ENCODE measurements at regions not wholly inside any gene's neighbourhood (a gene's known extent, or its start where the extent isn't known, plus 50 kb on each side); places are given as distances from the start of the nearest gene placed in this dataset.

DNA sequence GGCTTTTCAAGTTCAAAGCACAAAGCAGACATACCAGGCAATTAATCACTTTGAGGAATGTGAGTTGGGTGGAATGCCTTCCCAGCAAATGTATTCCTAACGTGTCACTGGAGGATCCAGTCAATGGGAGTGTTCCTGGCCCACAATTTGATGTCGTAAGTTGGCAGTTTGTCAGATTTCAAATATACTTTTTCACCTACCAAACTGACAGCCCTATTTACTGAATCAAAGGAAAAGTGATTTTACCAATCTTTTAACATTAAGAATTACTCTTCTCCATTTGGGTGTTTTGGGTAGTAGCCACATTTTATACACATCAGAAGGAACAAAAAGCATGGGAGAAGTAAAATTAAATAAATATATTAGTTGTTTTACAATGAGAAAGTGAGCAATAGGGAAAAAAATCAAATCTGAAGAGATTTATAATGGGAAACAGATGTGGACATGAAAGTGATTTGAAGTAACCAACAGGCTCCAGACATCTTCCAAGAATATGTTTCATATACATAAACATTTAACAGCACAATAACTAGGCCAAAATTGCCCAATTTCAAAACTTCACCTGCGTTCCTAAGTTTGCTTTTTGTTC, 222.9 kb downstream of the MTERF1 start:
- TF ChIP-seq, protein P1, sequence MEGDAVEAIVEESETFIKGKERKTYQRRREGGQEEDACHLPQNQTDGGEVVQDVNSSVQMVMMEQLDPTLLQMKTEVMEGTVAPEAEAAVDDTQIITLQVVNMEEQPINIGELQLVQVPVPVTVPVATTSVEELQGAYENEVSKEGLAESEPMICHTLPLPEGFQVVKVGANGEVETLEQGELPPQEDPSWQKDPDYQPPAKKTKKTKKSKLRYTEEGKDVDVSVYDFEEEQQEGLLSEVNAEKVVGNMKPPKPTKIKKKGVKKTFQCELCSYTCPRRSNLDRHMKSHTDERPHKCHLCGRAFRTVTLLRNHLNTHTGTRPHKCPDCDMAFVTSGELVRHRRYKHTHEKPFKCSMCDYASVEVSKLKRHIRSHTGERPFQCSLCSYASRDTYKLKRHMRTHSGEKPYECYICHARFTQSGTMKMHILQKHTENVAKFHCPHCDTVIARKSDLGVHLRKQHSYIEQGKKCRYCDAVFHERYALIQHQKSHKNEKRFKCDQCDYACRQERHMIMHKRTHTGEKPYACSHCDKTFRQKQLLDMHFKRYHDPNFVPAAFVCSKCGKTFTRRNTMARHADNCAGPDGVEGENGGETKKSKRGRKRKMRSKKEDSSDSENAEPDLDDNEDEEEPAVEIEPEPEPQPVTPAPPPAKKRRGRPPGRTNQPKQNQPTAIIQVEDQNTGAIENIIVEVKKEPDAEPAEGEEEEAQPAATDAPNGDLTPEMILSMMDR (IDR thresholded peaks at IDR 0.05): no peak
- Mint-ChIP-seq H3K27ac (ENCODE audit: unreplicated experiment) (peak overlapping the region; percentile 70), H3K27me3 (ENCODE audit: low read depth) (no peaks in the 10 kb centered on the region), H3K4me3 (ENCODE audit: unreplicated experiment) (no peak overlapping the region), H3K36me3 (ENCODE audit: low read depth) (no peaks in the 10 kb centered on the region), H3K4me1 (ENCODE audit: low read depth) (peaks cover 37% of the 10 kb centered on the region), H3K9me3 (ENCODE audit: low read depth) (peaks cover 2% of the 10 kb centered on the region)
- DNase-seq (ENCODE audit: low spot score): no peak

DNA sequence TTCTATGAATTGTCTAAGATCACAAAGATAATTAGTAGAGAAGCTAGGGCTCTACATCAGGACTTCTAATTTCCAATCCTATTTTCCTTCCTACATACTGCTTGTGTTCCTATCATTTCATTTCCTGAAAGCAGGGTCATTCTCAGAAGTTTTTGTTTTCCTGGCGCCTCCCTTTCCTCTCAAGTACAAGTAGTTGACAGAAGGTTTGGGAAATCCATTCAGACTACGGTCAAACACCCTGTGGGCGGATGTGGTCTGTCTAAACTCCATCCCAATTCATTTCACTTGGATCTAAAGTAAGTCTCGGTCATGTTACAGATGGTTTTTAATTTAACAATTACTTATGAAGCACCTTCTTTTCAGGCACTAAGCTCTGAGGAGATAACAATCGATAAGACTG, 221.4 kb downstream of the MTERF1 start:
- Mint-ChIP-seq H3K27ac (ENCODE audit: unreplicated experiment) (no peak overlapping the region), H3K4me1 (ENCODE audit: low read depth) (peaks cover 31% of the 10 kb centered on the region), H3K27me3 (ENCODE audit: low read depth) (no peaks in the 10 kb centered on the region), H3K4me3 (ENCODE audit: unreplicated experiment) (no peak overlapping the region), H3K9me3 (ENCODE audit: low read depth) (peaks cover 2% of the 10 kb centered on the region), H3K36me3 (ENCODE audit: low read depth) (no peaks in the 10 kb centered on the region)
- TF ChIP-seq, protein P1 (IDR thresholded peaks at IDR 0.05): no peak
- DNase-seq (ENCODE audit: low spot score): no peak

DNA sequence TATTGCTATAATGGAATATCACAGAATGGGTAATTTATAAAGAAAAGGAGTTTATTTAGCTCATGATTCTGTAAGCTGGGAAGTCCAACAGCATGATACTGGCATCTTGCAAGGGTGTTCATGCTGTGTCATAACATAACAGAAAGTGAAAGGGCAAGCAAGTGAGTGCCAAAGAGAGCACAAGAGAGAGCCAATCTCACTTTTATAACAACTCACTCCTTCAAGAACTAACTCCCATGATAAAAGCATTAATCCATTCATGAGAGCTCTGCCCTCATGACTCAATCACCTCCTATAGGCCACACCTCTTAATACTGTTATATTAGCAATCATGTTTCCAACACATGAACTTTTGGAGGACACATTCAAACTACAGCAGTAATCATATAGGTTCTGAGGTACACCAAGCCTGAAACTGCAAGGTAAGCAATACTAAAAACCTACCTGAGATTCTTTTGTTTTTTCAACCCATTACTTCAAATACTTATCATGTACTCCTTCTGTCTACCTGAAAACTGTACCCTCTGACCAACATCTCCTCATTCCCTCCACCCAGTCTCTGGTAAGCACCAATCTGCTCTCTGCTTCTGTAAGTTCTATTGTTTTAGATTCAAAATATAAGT, 219.7 kb downstream of the MTERF1 start:
- Mint-ChIP-seq H3K9me3 (ENCODE audit: low read depth) (peaks cover 2% of the 10 kb centered on the region), H3K4me3 (ENCODE audit: unreplicated experiment) (no peak overlapping the region), H3K4me1 (ENCODE audit: low read depth) (peaks cover 25% of the 10 kb centered on the region), H3K27me3 (ENCODE audit: low read depth) (no peaks in the 10 kb centered on the region), H3K27ac (ENCODE audit: unreplicated experiment) (no peak overlapping the region), H3K36me3 (ENCODE audit: low read depth) (no peaks in the 10 kb centered on the region)
- DNase-seq (ENCODE audit: low spot score): no peak
- TF ChIP-seq, protein P1 (IDR thresholded peaks at IDR 0.05): no peak

DNA sequence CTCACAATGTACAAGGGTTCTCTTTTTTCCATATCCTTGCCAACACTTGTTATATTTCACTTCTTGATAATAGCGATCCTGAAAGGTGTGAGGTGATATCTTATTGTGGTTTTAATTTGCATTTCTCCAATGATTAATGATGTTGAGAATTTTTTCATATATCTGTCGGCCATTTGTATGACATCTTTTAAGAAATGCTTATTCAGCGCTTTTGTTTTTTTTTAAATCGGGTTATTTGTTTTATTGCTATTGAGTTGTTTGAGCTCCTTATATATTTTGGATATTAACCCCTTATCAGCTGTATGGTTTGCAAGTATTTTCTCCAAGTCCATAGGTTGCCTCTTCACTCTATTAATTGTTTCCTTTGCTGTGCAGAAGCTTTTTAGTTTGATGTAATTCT, 218.8 kb downstream of the MTERF1 start:
- peaks cover 8% of the 10 kb centered on the region for H3K9me3 Mint-ChIP-seq (ENCODE audit: low read depth)
- DNase-seq (ENCODE audit: low spot score): no peak
- TF ChIP-seq, protein P1 (IDR thresholded peaks at IDR 0.05): no peak
- peaks cover 19% of the 10 kb centered on the region for H3K4me1 Mint-ChIP-seq (ENCODE audit: low read depth)
- H3K27ac Mint-ChIP-seq (ENCODE audit: unreplicated experiment): no peak overlapping the region
- H3K36me3 Mint-ChIP-seq (ENCODE audit: low read depth): no peaks in the 10 kb centered on the region
- no peak overlapping the region for H3K4me3 Mint-ChIP-seq (ENCODE audit: unreplicated experiment)
- H3K27me3 Mint-ChIP-seq (ENCODE audit: low read depth): no peaks in the 10 kb centered on the region

DNA sequence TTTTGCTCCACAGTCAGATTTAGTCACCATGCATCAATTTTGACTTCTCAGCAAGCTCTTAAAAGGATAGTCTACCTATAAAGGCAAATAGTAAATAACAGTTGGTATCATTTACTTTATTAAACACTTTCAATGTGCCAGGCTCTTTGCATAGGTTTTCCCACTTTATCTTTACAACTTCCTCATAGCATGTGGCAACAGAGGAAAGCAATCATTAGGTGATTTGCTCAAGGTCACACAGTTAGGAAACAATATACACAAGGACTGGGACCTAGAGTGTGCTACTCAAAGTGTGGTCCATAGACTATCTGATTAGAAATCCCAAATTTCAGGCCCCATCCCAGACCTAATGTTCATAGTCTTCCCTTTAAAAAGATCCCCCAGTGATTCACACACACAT, 212.3 kb downstream of the MTERF1 start:
- DNase-seq (ENCODE audit: low spot score): no peak
- Mint-ChIP-seq H3K36me3 (ENCODE audit: low read depth) (no peaks in the 10 kb centered on the region), H3K4me3 (ENCODE audit: unreplicated experiment) (no peak overlapping the region), H3K27ac (ENCODE audit: unreplicated experiment) (no peak overlapping the region), H3K4me1 (ENCODE audit: low read depth) (peaks cover 2% of the 10 kb centered on the region), H3K27me3 (ENCODE audit: low read depth) (no peaks in the 10 kb centered on the region), H3K9me3 (ENCODE audit: low read depth) (peaks cover 6% of the 10 kb centered on the region)
- TF ChIP-seq, protein P1 (IDR thresholded peaks at IDR 0.05): no peak

Data from chondrocyte (in vitro differentiated cells).